Cardiac muscle cell (in vitro differentiated cells and primary cell): ENCODE measurements at regions not wholly inside any gene's neighbourhood (a gene's known extent, or its start where the extent isn't known, plus 50 kb on each side); places are given as distances from the start of the nearest gene placed in this dataset.
"Not testable (repeated sequence)": the region's sequence is repeated elsewhere in the genome, so short reads cannot be mapped to it uniquely, and the experiment has no call there.

Experiments
- DNase-seq, 2 donors: peaks; one replicate each; pipeline versions ENCODE4 v3.0.0 to v3.0.0-alpha.2; 2010 to 2017; ENCODE audit warnings: low read depth in 1 of 2, low spot score in 1 of 2
- H3K27ac ChIP-seq: fragments of 200-600 bp; sonication (generic); 2 replicates; pipeline ENCODE4 v1.5.1; 2016
- H3K27me3 ChIP-seq: fragments of 200-600 bp; sonication (generic); 2 replicates; pipeline ENCODE4 v1.6.0; 2016; ENCODE audit warnings: control low read depth
- H3K36me3 ChIP-seq: fragments of 200-600 bp; sonication (generic); 2 replicates; pipeline ENCODE4 v1.5.1; 2016; ENCODE audit warnings: control low read depth
- H3K4me1 ChIP-seq: fragments of 200-600 bp; sonication (generic); 2 replicates; pipeline ENCODE4 v1.8.1; 2017; ENCODE audit warnings: low read depth, mild to moderate bottlenecking, mixed run types
- H3K4me3 ChIP-seq: fragments of 200-600 bp; sonication (generic); 2 replicates; pipeline ENCODE4 v1.5.1; 2016; ENCODE audit warnings: mild to moderate bottlenecking
- H3K9me3 ChIP-seq: fragments of 200-600 bp; sonication (generic); 2 replicates; pipeline ENCODE4 v1.5.1; 2017; ENCODE audit warnings: low read depth, mild to moderate bottlenecking, control low read depth
- CTCF ChIP-seq: IDR thresholded peaks from 2 replicates; pipeline ENCODE4 v1.5.1; 2012; ENCODE audit warnings: low read depth, mild to moderate bottlenecking, low read length

- Histone ChIP-seq H3K4me1 (no peaks in the 10 kb centered on the region), H3K9me3 (no peaks in the 10 kb centered on the region), H3K4me3 (no peak overlapping the region), H3K27me3 (no peaks in the 10 kb centered on the region), H3K27ac (no peak overlapping the region), H3K36me3 (no peaks in the 10 kb centered on the region)
- TF ChIP-seq CTCF = no peak
- DNase-seq = no peak
Observed at GRCh38 chr17:53219821-53220220, 602.9 kb upstream of the KIF2B start.

- no peak for DNase-seq
- H3K4me3 ChIP-seq = no peak overlapping the region
- no peak for TF ChIP-seq CTCF
Observed at GRCh38 chr17:53218723-53219122, 604.0 kb upstream of the KIF2B start.

GRCh38 chr17:53217311-53217710 is 605.4 kb upstream of the KIF2B start:
- H3K36me3 ChIP-seq = no peaks in the 10 kb centered on the region
- no peak for TF ChIP-seq CTCF
- H3K4me1 ChIP-seq = no peaks in the 10 kb centered on the region
- H3K9me3 ChIP-seq = no peaks in the 10 kb centered on the region
- H3K4me3 ChIP-seq = no peak overlapping the region
- H3K27me3 ChIP-seq = no peaks in the 10 kb centered on the region
- no peak overlapping the region for H3K27ac ChIP-seq
- no peak for DNase-seq

More at GRCh38 chr17:53218723-53219122, 604.0 kb upstream of the KIF2B start:
- Histone ChIP-seq H3K4me1 (no peaks in the 10 kb centered on the region), H3K27me3 (no peaks in the 10 kb centered on the region), H3K27ac (no peak overlapping the region), H3K36me3 (no peaks in the 10 kb centered on the region), H3K9me3 (no peaks in the 10 kb centered on the region)

- not testable (repeated sequence) for H3K4me3 ChIP-seq, DNase-seq, H3K36me3 ChIP-seq, H3K27me3 ChIP-seq, H3K27ac ChIP-seq, H3K9me3 ChIP-seq, H3K4me1 ChIP-seq
Observed at GRCh38 chr17:53208935-53209334, 613.8 kb upstream of the KIF2B start.

GRCh38 chr17:53193044-53193443 is 629.7 kb upstream of the KIF2B start:
- no peak overlapping the region for H3K27ac ChIP-seq
- DNase-seq = no peak
- H3K27me3 ChIP-seq = no peaks in the 10 kb centered on the region
- no peaks in the 10 kb centered on the region for H3K36me3 ChIP-seq
- H3K4me3 ChIP-seq = no peak overlapping the region
- TF ChIP-seq CTCF = no peak
- H3K9me3 ChIP-seq = no peaks in the 10 kb centered on the region
- H3K4me1 ChIP-seq = no peaks in the 10 kb centered on the region

GRCh38 chr17:53191878-53192277 is 630.8 kb upstream of the KIF2B start:
- no peak for TF ChIP-seq CTCF
- Histone ChIP-seq H3K4me1 (peaks cover 10% of the 10 kb centered on the region), H3K36me3 (no peaks in the 10 kb centered on the region), H3K27me3 (no peaks in the 10 kb centered on the region), H3K27ac (no peak overlapping the region), H3K4me3 (no peak overlapping the region), H3K9me3 (no peaks in the 10 kb centered on the region)
- DNase-seq = peak in 1 of 2 donors; percentile 1
